H1 (cell line): ENCODE measurements at regions not wholly inside any gene's neighbourhood (a gene's known extent, or its start where the extent isn't known, plus 50 kb on each side); places are given as distances from the start of the nearest gene placed in this dataset.

Source experiments
- CBX5 ChIP-seq: fragments of 300-800, 300-1000 bp; sonication (generic); IDR thresholded peaks from 2 replicates; pipeline ENCODE4 v1.7.1; 2016; ENCODE audit warnings: antibody characterized with exemption, low read length, low read depth
- CTBP2 ChIP-seq: IDR thresholded peaks from 2 replicates; pipeline ENCODE4 v1.7.0; 2011; ENCODE audit warnings: borderline replicate concordance, mild to moderate bottlenecking, moderate library complexity, mixed read lengths, low read length; ENCODE audit not compliant: insufficient read depth, insufficient read length
- EGR1 ChIP-seq: IDR thresholded peaks from 2 replicates; pipeline ENCODE4 v1.6.1; 2011; ENCODE audit warnings: low read depth, low read length, borderline replicate concordance
- EP300 ChIP-seq, 2 experiments: IDR thresholded peaks; 1 replicate in 1 of 2; 2 replicates in 1 of 2; pipeline ENCODE4 v1.6.1; 2011 to 2012; ENCODE audit warnings: low read depth in 2 of 2, low read length in 2 of 2, mild to moderate bottlenecking in 2 of 2, borderline replicate concordance in 1 of 2, inconsistent platforms in 1 of 2, moderate library complexity in 1 of 2
- POLR2A ChIP-seq, 2 experiments: IDR thresholded peaks; 1 replicate in 1 of 2; 2 replicates in 1 of 2; pipeline ENCODE4 v1.6.1; 2011; ENCODE audit warnings: low read depth in 2 of 2, low read length in 2 of 2, mild to moderate bottlenecking in 2 of 2; ENCODE audit errors: control extremely low read depth in 1 of 2
- POLR2AphosphoS5 ChIP-seq: IDR thresholded peaks from 2 replicates; pipeline ENCODE4 v1.6.1; 2011; ENCODE audit warnings: low read depth, low read length
- RNF2 ChIP-seq: fragments of 200-900, 300-1000 bp; sonication (generic); IDR thresholded peaks from 2 replicates; pipeline ENCODE4 v1.7.1; 2016; ENCODE audit warnings: borderline replicate concordance, low read depth, mild to moderate bottlenecking, antibody characterized with exemption, low read length; ENCODE audit not compliant: poor library complexity, severe bottlenecking; ENCODE audit errors: missing control alignments
- SP2 ChIP-seq: IDR thresholded peaks from 2 replicates; pipeline ENCODE4 v1.6.1; 2012; ENCODE audit warnings: mild to moderate bottlenecking, low read length, inconsistent platforms
- TF ChIP-seq, protein P1 (sequence below): IDR thresholded peaks from 2 replicates; pipeline ENCODE4 v1.6.1; 2012; ENCODE audit warnings: inconsistent platforms
- TF ChIP-seq, protein P2 (sequence below), 3 experiments: IDR thresholded peaks; 1 replicate in 2 of 3; 2 replicates in 1 of 3; pipeline versions ENCODE4 v1.5.1 to v1.6.1; 2011; ENCODE audit warnings: low read length in 3 of 3, mild to moderate bottlenecking in 3 of 3, inconsistent platforms in 2 of 3, low read depth in 1 of 3, moderate library complexity in 1 of 3; ENCODE audit not compliant: insufficient read depth in 1 of 3; ENCODE audit errors: control extremely low read depth in 1 of 3

DNA sequence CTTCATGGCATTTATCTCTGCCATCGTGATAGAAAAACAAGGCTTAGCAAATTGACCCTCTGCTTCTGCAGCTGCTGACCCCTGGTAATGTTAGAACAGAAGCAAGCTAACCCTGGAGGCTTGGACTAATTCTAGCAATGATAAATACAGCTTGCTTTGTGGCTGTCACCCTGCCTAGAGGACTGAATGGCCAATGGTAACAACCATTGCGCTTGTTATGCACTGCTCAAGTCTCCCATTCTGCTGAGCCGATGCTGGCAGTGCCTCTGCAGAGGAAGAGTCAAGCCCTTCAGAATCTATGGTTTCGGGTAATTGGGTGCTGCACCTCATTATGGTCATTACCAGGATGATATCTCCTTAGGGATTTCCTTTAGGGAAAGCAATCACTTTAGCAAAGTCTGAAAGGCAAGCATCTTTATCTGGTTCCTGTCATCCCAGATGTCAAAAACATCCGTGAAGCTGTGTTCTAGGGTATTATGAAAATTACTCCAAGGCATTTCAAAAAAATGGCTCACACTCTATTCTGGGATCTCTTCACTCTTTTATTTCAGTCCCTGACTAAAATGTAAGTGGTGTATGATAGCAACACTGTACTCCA is 186.8 kb upstream of the DLGAP1 start:
- TF ChIP-seq, protein P1, sequence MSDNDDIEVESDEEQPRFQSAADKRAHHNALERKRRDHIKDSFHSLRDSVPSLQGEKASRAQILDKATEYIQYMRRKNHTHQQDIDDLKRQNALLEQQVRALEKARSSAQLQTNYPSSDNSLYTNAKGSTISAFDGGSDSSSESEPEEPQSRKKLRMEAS = no peak
- TF ChIP-seq POLR2A (IDR thresholded peaks at IDR 0.05; ENCODE audit: control extremely low read depth in 1 of 2, low read depth in 2 of 2, low read length in 2 of 2) = no peak
- TF ChIP-seq, protein P2, sequence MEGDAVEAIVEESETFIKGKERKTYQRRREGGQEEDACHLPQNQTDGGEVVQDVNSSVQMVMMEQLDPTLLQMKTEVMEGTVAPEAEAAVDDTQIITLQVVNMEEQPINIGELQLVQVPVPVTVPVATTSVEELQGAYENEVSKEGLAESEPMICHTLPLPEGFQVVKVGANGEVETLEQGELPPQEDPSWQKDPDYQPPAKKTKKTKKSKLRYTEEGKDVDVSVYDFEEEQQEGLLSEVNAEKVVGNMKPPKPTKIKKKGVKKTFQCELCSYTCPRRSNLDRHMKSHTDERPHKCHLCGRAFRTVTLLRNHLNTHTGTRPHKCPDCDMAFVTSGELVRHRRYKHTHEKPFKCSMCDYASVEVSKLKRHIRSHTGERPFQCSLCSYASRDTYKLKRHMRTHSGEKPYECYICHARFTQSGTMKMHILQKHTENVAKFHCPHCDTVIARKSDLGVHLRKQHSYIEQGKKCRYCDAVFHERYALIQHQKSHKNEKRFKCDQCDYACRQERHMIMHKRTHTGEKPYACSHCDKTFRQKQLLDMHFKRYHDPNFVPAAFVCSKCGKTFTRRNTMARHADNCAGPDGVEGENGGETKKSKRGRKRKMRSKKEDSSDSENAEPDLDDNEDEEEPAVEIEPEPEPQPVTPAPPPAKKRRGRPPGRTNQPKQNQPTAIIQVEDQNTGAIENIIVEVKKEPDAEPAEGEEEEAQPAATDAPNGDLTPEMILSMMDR (IDR thresholded peaks at IDR 0.05; ENCODE audit: control extremely low read depth in 1 of 3, insufficient read depth in 1 of 3, low read depth in 1 of 3, low read length in 3 of 3) = no peak
- TF ChIP-seq CTBP2 = no peak
- no peak for TF ChIP-seq EGR1
- no peak for TF ChIP-seq CBX5
- no peak for TF ChIP-seq EP300 (IDR thresholded peaks at IDR 0.05; ENCODE audit: borderline replicate concordance in 1 of 2, low read depth in 2 of 2, low read length in 2 of 2)
- TF ChIP-seq POLR2AphosphoS5 = no peak
- no peak for TF ChIP-seq SP2
- no peak for TF ChIP-seq RNF2
